IMR-90 (cell line): ENCODE measurements at regions not wholly inside any gene's neighbourhood (a gene's known extent, or its start where the extent isn't known, plus 50 kb on each side); places are given as distances from the start of the nearest gene placed in this dataset.

Source experiments
- ATAC-seq: fragments of 200-7000 bp; cut with Tn5 transposase; 2 replicates; pipeline ENCODE4 v1.9.1; 2020; ENCODE audit warnings: low read depth, mild to moderate bottlenecking, moderate library complexity
- BruUV-seq: library from RNA; stranded (reverse); fragments of 400-500 nt; replicated peaks from 2 replicates; lab custom pipeline; 2021; lab: Mats Ljungman, UMichigan
- CTCF ChIA-PET: fragments of 300-600 bp; formaldehyde crosslinking; extraction: SDS; loops from one replicate; lab custom pipeline; 2021; ENCODE audit warnings: antibody characterized with exemption; lab: Yijun Ruan, JAX
- POLR2A ChIA-PET: fragments of 300-600 bp; sonication (Branson Sonifier 250); formaldehyde crosslinking; loops from one replicate; lab custom pipeline; 2022; ENCODE audit warnings: antibody characterized with exemption; ENCODE audit not compliant: unreplicated experiment; lab: Charles Lee
- DNase-seq: peaks from one replicate; pipeline ENCODE4 v3.0.0; 2013
- H2AFZ ChIP-seq: replicated peaks from 2 replicates; pipeline ENCODE3; 2013; ENCODE audit warnings: low read length, mild to moderate bottlenecking; ENCODE audit not compliant: poor library complexity
- H2AK5ac ChIP-seq: 2 replicates; pipeline ENCODE4 v1.6.1; 2013; ENCODE audit warnings: low read depth, low read length, inconsistent platforms
- H2AK9ac ChIP-seq: replicated peaks from 2 replicates; pipeline ENCODE3; 2013; ENCODE audit warnings: mild to moderate bottlenecking, low read depth, low read length, moderate library complexity; ENCODE audit not compliant: poor library complexity
- H2BK120ac ChIP-seq: 2 replicates; pipeline ENCODE4 v1.6.1; 2013; ENCODE audit warnings: low read depth, low read length, inconsistent platforms
- H2BK15ac ChIP-seq: 3 replicates; pipeline ENCODE4 v1.6.1; 2013; ENCODE audit warnings: low read depth, low read length, inconsistent platforms
- H2BK20ac ChIP-seq: 2 replicates; pipeline ENCODE4 v1.6.1; 2013; ENCODE audit warnings: low read depth, mild to moderate bottlenecking, inconsistent platforms, low read length, moderate library complexity
- H2BK5ac ChIP-seq: 2 replicates; pipeline ENCODE4 v1.6.1; 2013; ENCODE audit warnings: mild to moderate bottlenecking, low read depth, low read length, inconsistent platforms; ENCODE audit not compliant: poor library complexity, severe bottlenecking
- H3K14ac ChIP-seq: replicated peaks from 2 replicates; pipeline ENCODE4 v1.6.1; 2013; ENCODE audit warnings: low read depth, low read length, inconsistent platforms
- H3K18ac ChIP-seq: 2 replicates; pipeline ENCODE4 v1.6.1; 2013; ENCODE audit warnings: low read depth, low read length, control low read depth
- H3K23ac ChIP-seq: 2 replicates; pipeline ENCODE4 v1.6.1; 2013; ENCODE audit warnings: low read depth, low read length, inconsistent platforms
- H3K27ac ChIP-seq: 2 replicates; pipeline ENCODE4 v1.5.1; 2013; ENCODE audit warnings: mild to moderate bottlenecking, control low read depth, low read length; ENCODE audit not compliant: insufficient read depth
- H3K27me3 ChIP-seq: 2 replicates; pipeline ENCODE4 v1.6.1; 2013; ENCODE audit warnings: low read length; ENCODE audit not compliant: control insufficient read depth, insufficient read depth
- H3K36me3 ChIP-seq: 2 replicates; pipeline ENCODE4 v1.6.1; 2013; ENCODE audit warnings: low read length, mixed read lengths; ENCODE audit not compliant: control insufficient read depth, insufficient read depth
- H3K4ac ChIP-seq: 2 replicates; pipeline ENCODE4 v1.6.1; 2013; ENCODE audit warnings: low read depth, low read length, inconsistent platforms
- H3K4me1 ChIP-seq: 2 replicates; pipeline ENCODE4 v1.6.1; 2013; ENCODE audit warnings: low read length, mixed read lengths; ENCODE audit not compliant: control insufficient read depth, insufficient read depth
- H3K4me2 ChIP-seq: 2 replicates; pipeline ENCODE4 v1.6.1; 2013; ENCODE audit warnings: low read depth, mild to moderate bottlenecking, control low read depth, low read length, moderate library complexity
- H3K4me3 ChIP-seq: 2 replicates; pipeline ENCODE4 v1.5.1; 2013; ENCODE audit warnings: low read depth, mild to moderate bottlenecking, control low read depth, low read length, moderate library complexity; ENCODE audit not compliant: insufficient read depth
- H3K56ac ChIP-seq: 2 replicates; pipeline ENCODE4 v1.6.1; 2013; ENCODE audit warnings: low read length, inconsistent platforms; ENCODE audit not compliant: insufficient read depth; ENCODE audit errors: extremely low read depth
- H3K79me1 ChIP-seq, 2 experiments: 2 replicates each; pipeline ENCODE4 v1.6.1; 2013; ENCODE audit warnings: low read length in 2 of 2, inconsistent platforms in 1 of 2, low read depth in 1 of 2
- H3K9ac ChIP-seq: 2 replicates; pipeline ENCODE4 v1.6.1; 2013; ENCODE audit warnings: low read depth, low read length, control low read depth
- H3K9me1 ChIP-seq: 2 replicates; pipeline ENCODE4 v1.6.1; 2013; ENCODE audit warnings: low read length, inconsistent platforms; ENCODE audit not compliant: insufficient read depth
- H3K9me3 ChIP-seq: 2 replicates; pipeline ENCODE4 v1.6.1; 2013; ENCODE audit warnings: low read length; ENCODE audit not compliant: control insufficient read depth, insufficient read depth
- H4K20me1 ChIP-seq: 2 replicates; pipeline ENCODE4 v1.6.1; 2013; ENCODE audit warnings: low read length, inconsistent platforms; ENCODE audit not compliant: insufficient read depth
- H4K5ac ChIP-seq: 2 replicates; pipeline ENCODE4 v1.6.1; 2013; ENCODE audit warnings: mild to moderate bottlenecking, low read depth, low read length, control low read depth
- H4K8ac ChIP-seq, 2 experiments: 2 replicates each; pipeline ENCODE4 v1.6.1; 2013; ENCODE audit warnings: low read depth in 2 of 2, low read length in 2 of 2, control low read depth in 1 of 2, inconsistent platforms in 1 of 2
- H4K91ac ChIP-seq: 2 replicates; pipeline ENCODE4 v1.6.1; 2013; ENCODE audit warnings: low read depth, low read length, inconsistent platforms; ENCODE audit not compliant: insufficient read depth
- BHLHE40 ChIP-seq: fragments of 150-350 bp; IDR thresholded peaks from 2 replicates; pipeline ENCODE4 v1.6.1; 2016; ENCODE audit warnings: mild to moderate bottlenecking, low read depth, low read length
- CEBPB ChIP-seq: IDR thresholded peaks from 2 replicates; pipeline ENCODE4 v1.6.1; 2012; ENCODE audit warnings: low read depth, low read length, improper control_type of control experiment
- CHD1 ChIP-seq: IDR thresholded peaks from 2 replicates; pipeline ENCODE4 v1.6.1; 2012; ENCODE audit warnings: low read depth, low read length, improper control_type of control experiment
- ELK1 ChIP-seq: fragments of 150-350 bp; IDR thresholded peaks from 2 replicates; pipeline ENCODE4 v1.6.1; 2016; ENCODE audit warnings: low read depth, mild to moderate bottlenecking, low read length, moderate library complexity, borderline replicate concordance
- FOS ChIP-seq: fragments of 150-350 bp; IDR thresholded peaks from 2 replicates; pipeline ENCODE4 v1.6.1; 2016; ENCODE audit warnings: low read depth, low read length
- MAFK ChIP-seq: IDR thresholded peaks from 2 replicates; pipeline ENCODE4 v1.6.1; 2012; ENCODE audit warnings: low read depth, low read length, improper control_type of control experiment
- MAZ ChIP-seq: IDR thresholded peaks from 2 replicates; pipeline ENCODE4 v1.6.1; 2012; ENCODE audit warnings: low read depth, mild to moderate bottlenecking, low read length, improper control_type of control experiment, moderate library complexity, borderline replicate concordance
- MXI1 ChIP-seq: IDR thresholded peaks from 2 replicates; pipeline ENCODE4 v1.6.1; 2012; ENCODE audit warnings: low read depth, mild to moderate bottlenecking, low read length, moderate library complexity, borderline replicate concordance
- NFE2L2 ChIP-seq: fragments of 150-350 bp; IDR thresholded peaks from 2 replicates; pipeline ENCODE4 v1.6.1; 2016; ENCODE audit warnings: low read depth, mild to moderate bottlenecking, low read length
- POLR2A ChIP-seq: IDR thresholded peaks from 2 replicates; pipeline ENCODE4 v1.6.1; 2012; ENCODE audit warnings: mild to moderate bottlenecking, low read depth, low read length
- RAD21 ChIP-seq: IDR thresholded peaks from 2 replicates; pipeline ENCODE4 v1.6.1; 2012; ENCODE audit warnings: low read length, improper control_type of control experiment
- RCOR1 ChIP-seq: IDR thresholded peaks from 2 replicates; pipeline ENCODE4 v1.6.1; 2012; ENCODE audit warnings: mild to moderate bottlenecking, low read length, improper control_type of control experiment; ENCODE audit not compliant: insufficient replicate concordance
- RFX5 ChIP-seq: IDR thresholded peaks from 2 replicates; pipeline ENCODE4 v1.8.0; 2012; ENCODE audit warnings: low read depth, mild to moderate bottlenecking, low read length, moderate library complexity
- SMC3 ChIP-seq: fragments of 150-350 bp; IDR thresholded peaks from 2 replicates; pipeline ENCODE4 v1.6.1; 2016; ENCODE audit warnings: low read depth, mild to moderate bottlenecking, antibody characterized with exemption, low read length, moderate library complexity
- WGBS, 2 experiments: methylation state at CpG; one replicate each; pipeline versions ENCODE4 v1.1.5 to v1.1.7; 2013; ENCODE audit warnings: missing lambda C conversion rate in 2 of 2; ENCODE audit not compliant: insufficient read length in 1 of 2; ENCODE audit errors: extremely low coverage in 2 of 2; 5-methylcytosine and 5-hydroxymethylcytosine counted together
- dilution Hi-C: fragments of 300-500 bp; cut with HindIII; formaldehyde crosslinking; loops from one replicate; pipeline ENCODE4 v1.14.3; 2018; ENCODE audit warnings: low sequenced_read_pairs; ENCODE audit not compliant: unreplicated experiment
- in situ Hi-C: fragments of 300-500 bp; cut with MboI; formaldehyde crosslinking; loops from 3 replicates; pipeline ENCODE4 v1.14.3; 2019; ENCODE audit warnings: low sequenced_read_pairs, inconsistent platforms, mixed read lengths
- intact Hi-C: fragments of 100-400 bp; cut with micrococcal nuclease; formaldehyde crosslinking; loops from 2 replicates; pipeline ENCODE4 v1.10.0; 2022
- TF ChIP-seq, protein P1 (sequence below): fragments of 150-350 bp; IDR thresholded peaks from 2 replicates; pipeline ENCODE4 v1.6.1; 2017; ENCODE audit warnings: mild to moderate bottlenecking, antibody characterized with exemption, low read length, low read depth
- TF ChIP-seq, protein P2 (sequence below): conservative IDR thresholded peaks from 2 replicates; pipeline ENCODE4 v1.5.1; 2012; ENCODE audit warnings: mild to moderate bottlenecking, low read depth, low read length, improper control_type of control experiment

GRCh38 chr5:125882061-125882460, 541.1 kb upstream of the GRAMD2B start:
- Histone ChIP-seq H2BK15ac (no peak overlapping the region), H2AK5ac (no peak overlapping the region), H2AK9ac (no peak overlapping the region), H4K5ac (no peak overlapping the region), H3K4ac (no peak overlapping the region), H3K23ac (no peak overlapping the region), H3K14ac (no peak overlapping the region), H3K4me2 (no peak overlapping the region), H3K4me3 (no peak overlapping the region), H4K20me1 (no peaks in the 10 kb centered on the region), H3K9me3 (no peaks in the 10 kb centered on the region), H3K27ac (no peak overlapping the region), H3K18ac (no peak overlapping the region), H4K8ac (no peak overlapping the region), H2AFZ (no peak overlapping the region), H2BK5ac (no peak overlapping the region), H2BK120ac (no peak overlapping the region), H3K56ac (no peak overlapping the region), H3K4me1 (no peaks in the 10 kb centered on the region), H3K9me1 (no peaks in the 10 kb centered on the region), H2BK20ac (no peak overlapping the region), H3K36me3 (no peaks in the 10 kb centered on the region), H3K27me3 (no peaks in the 10 kb centered on the region), H4K91ac (no peak overlapping the region), H3K9ac (no peak overlapping the region), H3K79me1 (no peaks in the 10 kb centered on the region)
- in situ Hi-C loops (no loop called here), intact Hi-C loops (no loop called here), dilution Hi-C loops (no loop called here)
- POLR2A ChIA-PET, result no interaction called here
- CTCF ChIA-PET, result interaction anchor here (0.6 kb wide), 1 partner anchor 159 kb away, joined by 4 read pairs; no protein-coding TSS in a partner anchor
- DNase-seq (no peak), ATAC-seq (no peak)
- no CpG with 5 or more reads among the region's 1 CpG for WGBS, 2 experiments
- TF ChIP-seq ELK1, result no peak
- TF ChIP-seq MAZ, result no peak
- TF ChIP-seq FOS, result no peak
- TF ChIP-seq, protein P1, sequence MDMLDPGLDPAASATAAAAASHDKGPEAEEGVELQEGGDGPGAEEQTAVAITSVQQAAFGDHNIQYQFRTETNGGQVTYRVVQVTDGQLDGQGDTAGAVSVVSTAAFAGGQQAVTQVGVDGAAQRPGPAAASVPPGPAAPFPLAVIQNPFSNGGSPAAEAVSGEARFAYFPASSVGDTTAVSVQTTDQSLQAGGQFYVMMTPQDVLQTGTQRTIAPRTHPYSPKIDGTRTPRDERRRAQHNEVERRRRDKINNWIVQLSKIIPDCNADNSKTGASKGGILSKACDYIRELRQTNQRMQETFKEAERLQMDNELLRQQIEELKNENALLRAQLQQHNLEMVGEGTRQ, result no peak
- no peak for TF ChIP-seq SMC3
- no peak for TF ChIP-seq CEBPB
- no peak for TF ChIP-seq CHD1
- no peak for TF ChIP-seq RAD21
- no peak for TF ChIP-seq RFX5
- TF ChIP-seq NFE2L2, result no peak
- TF ChIP-seq, protein P2, sequence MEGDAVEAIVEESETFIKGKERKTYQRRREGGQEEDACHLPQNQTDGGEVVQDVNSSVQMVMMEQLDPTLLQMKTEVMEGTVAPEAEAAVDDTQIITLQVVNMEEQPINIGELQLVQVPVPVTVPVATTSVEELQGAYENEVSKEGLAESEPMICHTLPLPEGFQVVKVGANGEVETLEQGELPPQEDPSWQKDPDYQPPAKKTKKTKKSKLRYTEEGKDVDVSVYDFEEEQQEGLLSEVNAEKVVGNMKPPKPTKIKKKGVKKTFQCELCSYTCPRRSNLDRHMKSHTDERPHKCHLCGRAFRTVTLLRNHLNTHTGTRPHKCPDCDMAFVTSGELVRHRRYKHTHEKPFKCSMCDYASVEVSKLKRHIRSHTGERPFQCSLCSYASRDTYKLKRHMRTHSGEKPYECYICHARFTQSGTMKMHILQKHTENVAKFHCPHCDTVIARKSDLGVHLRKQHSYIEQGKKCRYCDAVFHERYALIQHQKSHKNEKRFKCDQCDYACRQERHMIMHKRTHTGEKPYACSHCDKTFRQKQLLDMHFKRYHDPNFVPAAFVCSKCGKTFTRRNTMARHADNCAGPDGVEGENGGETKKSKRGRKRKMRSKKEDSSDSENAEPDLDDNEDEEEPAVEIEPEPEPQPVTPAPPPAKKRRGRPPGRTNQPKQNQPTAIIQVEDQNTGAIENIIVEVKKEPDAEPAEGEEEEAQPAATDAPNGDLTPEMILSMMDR, result no peak
- TF ChIP-seq MAFK, result no peak
- TF ChIP-seq MXI1, result no peak
- no peak for TF ChIP-seq RCOR1
- TF ChIP-seq BHLHE40, result no peak
- no peak for TF ChIP-seq POLR2A
- no TSS peak for BruUV-seq
